ENCODE measurements at regions not wholly inside any gene's neighbourhood (a gene's known extent, or its start where the extent isn't known, plus 50 kb on each side); places are given as distances from the start of the nearest gene placed in this dataset.
A peak's percentile ranks its signal among the peaks of the same experiment; 100 is the strongest.

DNA sequence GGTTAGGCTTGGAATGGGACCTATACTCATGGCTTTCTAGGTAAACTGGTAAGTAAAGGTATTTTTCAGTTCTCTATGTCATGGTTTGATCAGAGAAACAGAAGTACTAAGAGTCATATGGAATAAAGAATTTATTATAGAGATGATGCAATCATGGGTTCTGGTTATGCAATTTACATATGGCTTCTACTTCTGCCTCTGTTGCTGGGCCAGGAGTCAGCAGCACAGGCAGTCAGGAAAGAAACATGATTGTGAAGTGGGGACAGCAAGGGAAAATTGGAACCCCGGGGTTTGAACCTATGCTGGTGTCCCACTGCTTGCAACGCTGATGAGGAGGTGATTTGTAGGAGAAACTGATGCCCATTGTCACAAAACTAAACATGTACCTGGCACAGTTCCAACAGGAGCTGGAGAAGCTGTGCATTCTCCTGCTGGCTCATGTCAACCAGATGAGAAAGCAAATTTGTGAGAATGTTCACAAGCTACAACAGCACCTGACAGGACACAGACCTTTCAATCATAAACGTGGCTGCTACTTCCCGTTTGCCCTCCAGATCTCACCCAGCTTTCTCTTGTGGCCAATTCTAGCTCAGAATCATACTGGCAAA is 887.1 kb downstream of the TFAP2A start:
- H3K4me3 ChIP-seq (ENCODE audit: low read depth, low read length) = no peak overlapping the region
- in situ Hi-C loops (cut with HindIII; ENCODE audit: low sequenced_read_pairs) = no loop called here
- DNase-seq (ENCODE audit: low read depth) = no peak
- TF ChIP-seq, protein P1, sequence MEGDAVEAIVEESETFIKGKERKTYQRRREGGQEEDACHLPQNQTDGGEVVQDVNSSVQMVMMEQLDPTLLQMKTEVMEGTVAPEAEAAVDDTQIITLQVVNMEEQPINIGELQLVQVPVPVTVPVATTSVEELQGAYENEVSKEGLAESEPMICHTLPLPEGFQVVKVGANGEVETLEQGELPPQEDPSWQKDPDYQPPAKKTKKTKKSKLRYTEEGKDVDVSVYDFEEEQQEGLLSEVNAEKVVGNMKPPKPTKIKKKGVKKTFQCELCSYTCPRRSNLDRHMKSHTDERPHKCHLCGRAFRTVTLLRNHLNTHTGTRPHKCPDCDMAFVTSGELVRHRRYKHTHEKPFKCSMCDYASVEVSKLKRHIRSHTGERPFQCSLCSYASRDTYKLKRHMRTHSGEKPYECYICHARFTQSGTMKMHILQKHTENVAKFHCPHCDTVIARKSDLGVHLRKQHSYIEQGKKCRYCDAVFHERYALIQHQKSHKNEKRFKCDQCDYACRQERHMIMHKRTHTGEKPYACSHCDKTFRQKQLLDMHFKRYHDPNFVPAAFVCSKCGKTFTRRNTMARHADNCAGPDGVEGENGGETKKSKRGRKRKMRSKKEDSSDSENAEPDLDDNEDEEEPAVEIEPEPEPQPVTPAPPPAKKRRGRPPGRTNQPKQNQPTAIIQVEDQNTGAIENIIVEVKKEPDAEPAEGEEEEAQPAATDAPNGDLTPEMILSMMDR (IDR thresholded peaks at IDR 0.05; ENCODE audit: low read depth, low read length, missing control alignments) = no peak

DNA sequence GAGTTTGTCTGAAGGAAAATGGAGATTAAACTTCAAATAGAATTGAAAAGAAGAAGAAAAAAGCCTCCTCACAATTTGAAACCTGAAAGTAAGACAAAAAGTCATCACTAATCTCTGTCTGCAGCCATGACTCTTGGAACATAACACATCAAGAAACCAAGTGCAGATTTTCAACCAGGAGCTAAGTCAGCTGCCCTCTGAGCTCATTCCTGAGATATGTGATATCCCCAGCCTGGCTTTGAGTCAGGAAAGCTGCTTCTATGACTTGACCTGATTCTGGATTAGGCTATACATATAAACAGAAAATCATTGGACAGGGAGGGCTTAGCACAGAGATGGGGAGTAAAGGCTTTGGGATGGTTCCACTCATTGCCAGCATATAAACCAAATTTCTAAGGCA is 891.4 kb downstream of the TFAP2A start:
- no peak overlapping the region for H3K4me3 ChIP-seq (ENCODE audit: low read depth, low read length)
- in situ Hi-C loops (cut with HindIII; ENCODE audit: low sequenced_read_pairs) = no loop called here
- DNase-seq (ENCODE audit: low read depth) = peak; percentile 61
- TF ChIP-seq, protein P1 (IDR thresholded peaks at IDR 0.05; ENCODE audit: low read depth, low read length, missing control alignments) = no peak

DNA sequence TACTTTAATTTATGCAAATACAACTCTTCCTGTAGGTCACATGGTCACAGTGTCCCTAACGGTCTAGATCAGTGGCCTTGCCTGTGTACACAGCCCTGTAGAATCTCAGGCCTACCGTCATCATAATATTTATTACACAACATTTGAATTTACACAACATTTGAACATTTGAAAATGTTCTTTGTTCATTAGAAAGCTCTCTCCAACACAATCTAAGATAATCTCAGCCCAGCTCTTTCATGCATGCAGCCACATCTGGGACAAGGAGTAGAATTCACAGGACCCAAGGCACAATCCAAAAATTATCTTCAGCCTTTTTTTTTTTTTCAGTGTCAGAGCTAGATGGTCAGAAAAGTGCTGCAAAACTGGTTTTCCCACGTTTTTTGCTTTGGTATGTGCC is 892.8 kb downstream of the TFAP2A start:
- TF ChIP-seq, protein P1 (IDR thresholded peaks at IDR 0.05; ENCODE audit: low read depth, low read length, missing control alignments) = no peak
- no peak overlapping the region for H3K4me3 ChIP-seq (ENCODE audit: low read depth, low read length)
- DNase-seq (ENCODE audit: low read depth) = no peak
- in situ Hi-C loops (cut with HindIII; ENCODE audit: low sequenced_read_pairs) = no loop called here

DNA sequence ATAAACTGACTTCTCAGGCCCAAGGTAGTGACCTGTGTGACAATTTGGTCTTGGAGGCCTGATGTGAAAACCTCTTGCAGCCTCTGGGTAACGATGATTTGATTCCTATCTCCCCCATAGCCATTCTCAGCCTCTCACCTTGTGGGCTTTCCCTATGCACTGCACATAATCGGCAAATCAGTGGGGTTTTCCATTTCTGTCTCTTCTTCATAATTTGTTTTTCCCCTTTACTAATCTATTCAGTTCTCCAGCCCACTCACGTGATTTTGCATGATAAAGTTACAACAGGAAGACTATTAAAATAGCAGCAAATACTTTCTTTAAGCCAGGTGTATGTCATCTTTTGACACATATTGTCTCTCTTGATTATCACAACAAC is 893.7 kb downstream of the TFAP2A start:
- DNase-seq (ENCODE audit: low read depth) = no peak
- no peak overlapping the region for H3K4me3 ChIP-seq (ENCODE audit: low read depth, low read length)
- TF ChIP-seq, protein P1 (IDR thresholded peaks at IDR 0.05; ENCODE audit: low read depth, low read length, missing control alignments) = no peak
- in situ Hi-C loops (cut with HindIII; ENCODE audit: low sequenced_read_pairs) = no loop called here

DNA sequence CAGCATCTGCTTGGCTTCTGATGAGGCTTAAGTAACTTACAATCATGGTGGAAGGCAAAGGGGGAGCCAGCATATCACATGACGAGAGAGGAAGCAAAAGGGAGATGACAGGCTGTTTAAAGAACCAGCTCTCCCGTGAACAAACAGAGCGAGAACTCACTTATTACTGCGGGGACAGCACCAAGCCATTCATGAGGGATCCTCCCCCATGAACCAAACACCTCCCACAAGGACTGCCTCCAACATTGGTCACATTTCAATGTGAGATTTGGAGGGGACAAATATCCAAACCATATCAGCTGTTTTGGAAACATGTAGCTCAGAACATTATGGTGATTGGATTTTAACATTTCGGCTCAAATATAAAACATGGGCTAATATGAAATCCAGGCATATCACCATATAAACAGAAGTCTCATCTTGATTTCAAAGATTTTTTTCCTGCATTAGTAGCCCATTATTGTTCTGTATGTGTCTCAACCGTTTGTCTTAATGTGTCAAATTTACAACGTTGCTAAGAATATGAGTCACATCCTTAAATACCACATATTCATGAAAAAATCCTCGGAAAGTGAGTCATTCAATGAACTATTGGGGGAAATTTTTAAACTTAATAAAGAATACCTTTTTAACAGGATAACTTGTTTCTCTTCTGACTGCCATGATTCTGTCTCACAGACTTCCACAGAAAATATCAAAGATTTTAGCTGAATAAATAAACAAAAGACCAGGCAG is 894.3 kb downstream of the TFAP2A start:
- TF ChIP-seq, protein P1 (IDR thresholded peaks at IDR 0.05; ENCODE audit: low read depth, low read length, missing control alignments) = no peak
- no peak overlapping the region for H3K4me3 ChIP-seq (ENCODE audit: low read depth, low read length)
- in situ Hi-C loops (cut with HindIII; ENCODE audit: low sequenced_read_pairs) = no loop called here
- DNase-seq (ENCODE audit: low read depth) = peak; percentile 72

DNA sequence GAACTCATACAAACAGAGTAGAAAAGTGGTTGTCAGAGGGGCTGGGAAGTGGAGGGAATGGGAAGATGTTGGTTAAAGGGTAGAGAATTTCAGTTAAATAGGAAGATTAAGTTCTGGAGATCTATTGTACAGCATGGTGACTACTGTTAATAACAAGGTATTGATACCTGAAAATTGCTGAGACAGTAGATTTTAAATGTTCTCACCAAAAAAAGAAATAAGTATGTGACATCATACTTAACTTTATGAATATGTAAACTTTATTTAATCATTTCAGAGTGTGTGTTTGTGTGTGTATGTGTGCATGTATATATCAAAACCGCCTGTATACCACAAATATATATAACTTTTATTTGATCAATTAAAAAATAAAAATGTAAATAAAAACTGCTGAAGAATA is 896.4 kb downstream of the TFAP2A start:
- TF ChIP-seq, protein P1 (IDR thresholded peaks at IDR 0.05; ENCODE audit: low read depth, low read length, missing control alignments) = no peak
- in situ Hi-C loops (cut with HindIII; ENCODE audit: low sequenced_read_pairs) = no loop called here
- H3K4me3 ChIP-seq (ENCODE audit: low read depth, low read length) = no peak overlapping the region
- no peak for DNase-seq (ENCODE audit: low read depth)
